Lower leg skin (tissue), 4 donors: ENCODE measurements at regions not wholly inside any gene's neighbourhood (a gene's known extent, or its start where the extent isn't known, plus 50 kb on each side); places are given as distances from the start of the nearest gene placed in this dataset.

Experiments
- DNase-seq, 2 donors: peaks; one replicate each; pipeline ENCODE4 v3.0.0-alpha.2; 2019; ENCODE audit warnings: low spot score in 2 of 2
- H3K4me3 ChIP-seq: fragments of 200-600 bp; sonication (generic); 2 replicates; pipeline ENCODE4 v1.5.1; 2017; ENCODE audit warnings: mild to moderate bottlenecking, low read depth; ENCODE audit not compliant: poor library complexity, severe bottlenecking
- POLR2A ChIP-seq, 2 donors: fragments of 450-650 bp; IDR thresholded peaks; one replicate each; pipeline ENCODE4 v1.6.1; 2016 to 2017; ENCODE audit warnings: antibody characterized with exemption in 2 of 2, mild to moderate bottlenecking in 1 of 2, moderate library complexity in 1 of 2
- WGBS, 2 donors: methylation state at CpG; one replicate each; pipeline ENCODE4 v1.1.5; 2018; 5-methylcytosine and 5-hydroxymethylcytosine counted together
- intact Hi-C: fragments of 100-400 bp; cut with DNase I; formaldehyde crosslinking; loops from one replicate; pipeline ENCODE4 v1.15.0; 2023; ENCODE audit warnings: low total_unique reads
- TF ChIP-seq, protein P1 (sequence below), 3 donors: fragments of 450-650 bp; IDR thresholded peaks; one replicate each; pipeline ENCODE4 v1.5.1; 2016; ENCODE audit warnings: antibody characterized with exemption in 3 of 3, mild to moderate bottlenecking in 3 of 3, moderate library complexity in 2 of 3

DNA sequence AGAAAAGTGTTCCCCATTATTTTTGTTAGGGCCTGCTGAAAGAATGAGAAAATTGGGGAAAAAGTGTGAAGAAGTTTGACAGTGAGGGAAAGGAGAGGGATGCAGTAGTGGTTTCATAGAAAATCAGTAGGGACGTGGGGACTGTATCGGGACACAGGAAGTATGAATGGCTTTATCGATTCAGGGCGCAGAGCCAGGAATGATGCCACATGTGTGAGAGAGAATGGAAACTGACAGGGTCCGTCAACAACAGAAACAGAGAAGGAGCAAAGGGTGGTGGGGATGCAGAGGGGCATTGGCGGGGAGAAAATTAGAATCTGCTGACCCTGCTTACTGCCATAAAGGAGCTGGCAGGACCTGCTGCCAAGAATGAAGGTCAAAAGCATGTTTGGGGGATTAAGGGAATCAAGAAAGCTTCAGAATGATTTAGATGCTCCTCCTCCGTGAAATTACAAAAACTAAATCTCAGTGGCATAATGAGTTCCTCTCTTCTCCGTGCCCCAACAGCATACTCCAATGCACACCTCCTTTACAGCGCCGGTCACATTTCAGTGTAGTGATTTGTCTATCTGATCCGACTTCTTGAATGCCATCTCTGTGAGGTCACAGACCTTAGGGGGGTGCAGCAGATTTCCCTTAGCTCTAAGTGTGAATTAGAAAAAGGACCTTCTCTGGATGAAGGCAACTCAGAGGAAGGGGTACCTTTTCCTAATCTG, 92.6 kb downstream of the EMP1 start:
- no peak for DNase-seq
- H3K4me3 ChIP-seq, result no peak overlapping the region
- intact Hi-C loops, result no loop called here
- TF ChIP-seq, protein P1, sequence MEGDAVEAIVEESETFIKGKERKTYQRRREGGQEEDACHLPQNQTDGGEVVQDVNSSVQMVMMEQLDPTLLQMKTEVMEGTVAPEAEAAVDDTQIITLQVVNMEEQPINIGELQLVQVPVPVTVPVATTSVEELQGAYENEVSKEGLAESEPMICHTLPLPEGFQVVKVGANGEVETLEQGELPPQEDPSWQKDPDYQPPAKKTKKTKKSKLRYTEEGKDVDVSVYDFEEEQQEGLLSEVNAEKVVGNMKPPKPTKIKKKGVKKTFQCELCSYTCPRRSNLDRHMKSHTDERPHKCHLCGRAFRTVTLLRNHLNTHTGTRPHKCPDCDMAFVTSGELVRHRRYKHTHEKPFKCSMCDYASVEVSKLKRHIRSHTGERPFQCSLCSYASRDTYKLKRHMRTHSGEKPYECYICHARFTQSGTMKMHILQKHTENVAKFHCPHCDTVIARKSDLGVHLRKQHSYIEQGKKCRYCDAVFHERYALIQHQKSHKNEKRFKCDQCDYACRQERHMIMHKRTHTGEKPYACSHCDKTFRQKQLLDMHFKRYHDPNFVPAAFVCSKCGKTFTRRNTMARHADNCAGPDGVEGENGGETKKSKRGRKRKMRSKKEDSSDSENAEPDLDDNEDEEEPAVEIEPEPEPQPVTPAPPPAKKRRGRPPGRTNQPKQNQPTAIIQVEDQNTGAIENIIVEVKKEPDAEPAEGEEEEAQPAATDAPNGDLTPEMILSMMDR (IDR thresholded peaks at IDR 0.05), result no peak
- TF ChIP-seq POLR2A (IDR thresholded peaks at IDR 0.05), result no peak
- WGBS, 2 donors, result 57 to 58% methylated on average over 11 of the region's 11 CpGs

DNA sequence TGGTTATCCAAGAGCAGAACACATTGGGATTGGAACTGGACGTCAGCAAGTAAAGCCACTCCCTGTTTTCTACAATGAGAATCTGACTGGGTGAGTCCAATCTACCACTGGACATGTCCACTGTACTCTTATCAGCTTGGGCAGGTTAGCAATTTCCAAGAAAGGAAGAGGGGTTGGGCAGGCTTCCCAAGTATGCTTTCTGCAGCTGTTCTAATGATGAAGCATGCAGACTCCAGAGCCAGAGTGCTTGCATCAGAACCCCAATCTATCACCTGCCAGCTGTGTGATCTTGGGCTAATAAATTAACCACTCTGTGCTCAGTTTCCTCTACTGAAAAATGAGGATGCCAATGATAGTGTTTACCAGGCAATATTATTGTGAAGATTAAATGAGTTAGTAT, 92.0 kb downstream of the EMP1 start:
- 30 to 47% methylated on average over 1 of the region's 1 CpG for WGBS, 2 donors
- H3K4me3 ChIP-seq, result no peak overlapping the region
- TF ChIP-seq, protein P1 (IDR thresholded peaks at IDR 0.05), result no peak
- TF ChIP-seq POLR2A (IDR thresholded peaks at IDR 0.05), result no peak
- intact Hi-C loops, result no loop called here
- no peak for DNase-seq

DNA sequence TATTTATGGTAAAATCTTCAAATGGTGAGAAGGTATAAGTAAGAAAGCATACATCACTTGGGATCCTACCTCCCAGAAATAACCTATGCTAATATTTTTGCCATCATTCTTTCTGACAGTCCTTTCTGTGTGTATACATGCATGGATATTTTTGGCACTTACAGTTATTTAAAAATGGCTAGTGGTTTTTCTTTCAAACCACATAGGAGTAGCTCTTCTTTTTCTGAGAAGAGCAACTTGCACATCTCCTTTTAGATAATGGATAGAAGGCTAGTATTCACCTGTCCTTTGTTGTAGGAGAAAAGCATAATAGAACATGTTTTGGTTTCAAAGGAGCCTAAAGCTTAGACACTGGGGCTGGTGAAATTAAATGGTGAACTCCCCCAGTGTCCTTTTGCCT, 87.3 kb downstream of the EMP1 start:
- TF ChIP-seq, protein P1 (IDR thresholded peaks at IDR 0.05), result no peak
- TF ChIP-seq POLR2A (IDR thresholded peaks at IDR 0.05), result no peak
- H3K4me3 ChIP-seq, result no peak overlapping the region
- no peak for DNase-seq
- intact Hi-C loops, result no loop called here

DNA sequence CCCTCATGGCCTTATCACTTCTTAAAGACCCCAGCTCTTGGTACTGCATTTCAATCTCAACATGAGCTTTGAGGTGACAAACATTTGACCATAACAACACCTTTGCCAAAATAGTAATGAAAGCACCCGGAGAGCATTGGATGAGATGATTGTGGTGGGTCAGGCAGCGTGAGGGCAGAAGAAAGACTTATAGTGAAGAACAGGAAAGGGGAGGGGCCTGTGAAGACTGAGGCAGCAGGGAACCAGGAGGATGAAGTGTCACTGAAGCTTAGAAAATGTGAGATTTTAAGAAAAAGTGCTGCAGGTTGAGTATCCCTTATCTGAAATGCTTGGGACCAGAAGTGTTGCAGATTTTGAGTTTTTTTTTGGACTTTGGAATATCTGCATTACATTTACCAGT, 86.3 kb downstream of the EMP1 start:
- intact Hi-C loops, result no loop called here
- no peak overlapping the region for H3K4me3 ChIP-seq
- DNase-seq, result no peak
- TF ChIP-seq, protein P1 (IDR thresholded peaks at IDR 0.05), result no peak
- no peak for TF ChIP-seq POLR2A (IDR thresholded peaks at IDR 0.05)
- WGBS, 2 donors, result 70 to 75% methylated on average over 2 of the region's 2 CpGs

DNA sequence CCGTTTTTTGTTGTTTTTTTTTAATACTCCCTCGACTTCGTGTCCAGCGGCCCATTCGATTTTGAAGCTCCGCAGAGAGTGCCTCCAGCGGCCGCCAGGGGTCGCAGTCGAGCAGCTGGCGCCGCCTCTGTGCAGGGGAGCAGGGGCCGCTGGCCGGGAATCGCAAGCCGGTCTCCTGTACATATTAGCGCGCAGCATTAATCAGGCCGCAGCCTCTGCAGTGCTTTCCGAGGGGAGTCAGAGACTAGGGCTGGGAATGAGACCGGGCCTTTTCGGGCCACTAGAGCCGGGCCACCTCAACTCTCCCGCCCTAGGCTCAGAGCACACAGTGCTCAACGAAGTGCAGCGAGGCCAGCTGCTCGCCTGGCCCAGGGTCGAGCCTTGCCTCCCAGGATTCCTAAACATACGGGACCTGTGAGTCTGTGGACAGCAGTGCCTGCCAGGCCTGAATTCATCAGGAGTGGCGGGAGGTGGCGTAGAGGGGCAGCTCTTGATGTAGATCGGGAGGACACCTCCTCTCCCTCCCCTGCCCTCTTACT, 81.8 kb downstream of the EMP1 start:
- peak; percentile 30 to 92 for DNase-seq
- intact Hi-C loops, result loop anchor here (10.0 kb wide), 2 partner anchors 256 to 386 kb away; no protein-coding TSS in a partner anchor
- no peak for TF ChIP-seq POLR2A (IDR thresholded peaks at IDR 0.05)
- TF ChIP-seq, protein P1 (IDR thresholded peaks at IDR 0.05), result peak in 1 of 3 donors; percentile 80
- H3K4me3 ChIP-seq, result no peak overlapping the region
- 27 to 28% methylated on average over 32 of the region's 32 CpGs for WGBS, 2 donors
